AML-193 (cell line): ENCODE measurements at regions not wholly inside any gene's neighbourhood (a gene's known extent, or its start where the extent isn't known, plus 50 kb on each side); places are given as distances from the start of the nearest gene placed in this dataset.
A peak's percentile ranks its signal among the peaks of the same experiment; 100 is the strongest.

Experiments
- DNase-seq, 2 experiments: peaks; one replicate each; lab custom pipeline; 2025; lab: John Stamatoyannopoulos, UW

GRCh38 chr15:70264014-70264582 lies 166.4 kb upstream of the TLE3 start:
- peak; percentile 65 to 73 for DNase-seq

- DNase-seq, result no peak
Observed at GRCh38 chr15:70262591-70263274, 165.0 kb upstream of the TLE3 start.

- DNase-seq, result no peak
Observed at GRCh38 chr15:70262171-70262570, 164.5 kb upstream of the TLE3 start.

GRCh38 chr15:70261083-70261482 lies 163.4 kb upstream of the TLE3 start:
- no peak for DNase-seq

GRCh38 chr15:70260580-70260979 lies 162.9 kb upstream of the TLE3 start:
- DNase-seq, result no peak

GRCh38 chr15:70259640-70260508 lies 162.2 kb upstream of the TLE3 start:
- DNase-seq, result no peak

GRCh38 chr15:70259028-70259424 lies 161.3 kb upstream of the TLE3 start:
- DNase-seq, result peak; percentile 52 to 61

GRCh38 chr15:70258369-70259027 lies 160.8 kb upstream of the TLE3 start:
- peak; percentile 58 to 61 for DNase-seq

- DNase-seq, result peak; percentile 31 to 65
Observed at GRCh38 chr15:70257573-70258248, 160.0 kb upstream of the TLE3 start.

- no peak for DNase-seq
Observed at GRCh38 chr15:70257047-70257446, 159.3 kb upstream of the TLE3 start.

- no peak for DNase-seq
Observed at GRCh38 chr15:70254311-70254869, 156.7 kb upstream of the TLE3 start.

- DNase-seq, result no peak
Observed at GRCh38 chr15:70253461-70254156, 155.9 kb upstream of the TLE3 start.

- no peak for DNase-seq
Observed at GRCh38 chr15:70252951-70253320, 155.2 kb upstream of the TLE3 start.

- DNase-seq, result no peak
Observed at GRCh38 chr15:70252056-70252950, 154.6 kb upstream of the TLE3 start.

GRCh38 chr15:70251246-70251990 lies 153.7 kb upstream of the TLE3 start:
- DNase-seq, result no peak

GRCh38 chr15:70250208-70251201 lies 152.8 kb upstream of the TLE3 start:
- no peak for DNase-seq

GRCh38 chr15:70249616-70250015 lies 151.9 kb upstream of the TLE3 start:
- no peak for DNase-seq
